Heart left ventricle (tissue), 16 donors: ENCODE measurements at regions not wholly inside any gene's neighbourhood (a gene's known extent, or its start where the extent isn't known, plus 50 kb on each side); places are given as distances from the start of the nearest gene placed in this dataset.
"Not testable (repeated sequence)": the region's sequence is repeated elsewhere in the genome, so short reads cannot be mapped to it uniquely, and the experiment has no call there.

ENCODE experiments used
- ATAC-seq, 4 donors: fragments of 200-7000 bp; cut with Tn5 transposase; one replicate each; pipeline ENCODE4 v1.9.1; 2020 to 2022; ENCODE audit warnings: moderate library complexity in 4 of 4, mild to moderate bottlenecking in 3 of 4, moderate number of reproducible peaks in 1 of 4
- DNase-seq, 5 donors: peaks; one replicate each; pipeline ENCODE4 v3.0.0-alpha.2; 2020
- H3K27ac ChIP-seq, 12 donors: fragments of 200-600 bp; sonication (generic) in 4 of 12; one replicate each; pipeline versions ENCODE4 v1.5.0 to v1.8.0; 2016 to 2022; ENCODE audit warnings: mild to moderate bottlenecking in 2 of 12
- H3K27me3 ChIP-seq, 9 donors: fragments of 200-600 bp; sonication (generic) in 2 of 9; one replicate each; pipeline versions ENCODE4 v1.5.1 to v1.8.0; 2016 to 2022; ENCODE audit warnings: mild to moderate bottlenecking in 3 of 9
- H3K36me3 ChIP-seq, 9 donors: fragments of 200-600 bp; sonication (generic) in 2 of 9; one replicate each; pipeline versions ENCODE4 v1.5.0 to v1.8.0; 2018 to 2022; ENCODE audit warnings: mild to moderate bottlenecking in 2 of 9
- H3K4me1 ChIP-seq, 12 donors: fragments of 200-600 bp; sonication (generic) in 4 of 12; one replicate each; pipeline versions ENCODE4 v1.5.0 to v1.8.0; 2016 to 2022; ENCODE audit warnings: mild to moderate bottlenecking in 3 of 12
- H3K4me3 ChIP-seq, 12 donors: fragments of 200-600 bp; sonication (generic) in 4 of 12; one replicate each; pipeline versions ENCODE4 v1.5.0 to v1.8.0; 2017 to 2022; ENCODE audit warnings: mild to moderate bottlenecking in 9 of 12, moderate library complexity in 4 of 12
- H3K9me3 ChIP-seq, 12 donors: fragments of 200-600 bp; sonication (generic) in 4 of 12; one replicate each; pipeline versions ENCODE4 v1.5.0 to v1.8.0; 2016 to 2022; ENCODE audit warnings: mild to moderate bottlenecking in 1 of 12
- CTCF ChIP-seq, 12 donors: fragments of 200-600 bp; sonication (generic) in 4 of 12; IDR thresholded peaks; one replicate each; pipeline versions ENCODE4 v1.5.0 to v1.8.0; 2018 to 2022; ENCODE audit warnings: antibody characterized with exemption in 12 of 12, mild to moderate bottlenecking in 5 of 12
- POLR2A ChIP-seq, 2 donors: fragments of 450-650 bp; IDR thresholded peaks; one replicate each; pipeline ENCODE4 v1.6.1; 2017; ENCODE audit warnings: antibody characterized with exemption in 2 of 2, mild to moderate bottlenecking in 2 of 2, moderate library complexity in 2 of 2
- WGBS, 4 donors: extraction: QIAGEN DNeasy Blood & Tissue Kit in 2 of 4; methylation state at CpG; one replicate each; pipeline versions ENCODE4 v1.1.5 to v1.1.7; 2013 to 2018; 5-methylcytosine and 5-hydroxymethylcytosine counted together
- intact Hi-C, 10 donors: fragments of 100-400 bp; cut with DNase I; formaldehyde crosslinking; loops; one replicate each; pipeline versions ENCODE4 v1.11.1 to v1.14.2; 2022
- donor health status: ischemic (EF 13 %, LVEDD 7.1; RV severe dilation, severe dysfunction).
- donor health status: healthy with polysubstance abuse.
- donor health status: DM: no; HTN: yes; CAD: no.
- donor health status: DM: no; HTN: no; CAD: no.
- donor health status: ischemic (EF 25% LVEDD 6.9; RV normal size, moderate dysfunction).
- donor health status: ischemic (EF 25% LVEDD 5.7; RV mildly dilated, moderate dysfunction).
- donor health status: healthy.
- donor health status: DM: yes; HTN: yes; CAD: no.
- donor health status: ischemic (EF 35%, LVEDD 5.7; RV mildly dilated, moderate dysfunction).
- donor health status: nonischemic (EF 11% LVEDD 7.7; RV severe dilation, severe dysfunction).
- donor health status: DM: yes; HTN: yes; CAD: no.
- donor health status: PGD.
- donor health status: ischemic (EF 29% LVEDD 5.4; RV normal size, mild dysfunction).
- donor health status: nonischemic (EF 23%, LVEDD 6.1; RV moderate dilation, normal function).

GRCh38 chr19:20315543-20315942, 148.5 kb downstream of the ZNF486 start:
- WGBS, 4 donors: 76 to 81% (median 80%) methylated on average over 6 of the region's 6 CpGs
- H3K4me3 ChIP-seq: no peak overlapping the region
- TF ChIP-seq CTCF (IDR thresholded peaks at IDR 0.05) (no peak), POLR2A (IDR thresholded peaks at IDR 0.05) (no peak)
- DNase-seq: no peak
- no peaks in the 10 kb centered on the region for H3K36me3 ChIP-seq
- no peak for ATAC-seq
- H3K27ac ChIP-seq: no peak overlapping the region
- intact Hi-C loops: no loop called here
- no peaks in the 10 kb centered on the region for H3K27me3 ChIP-seq
- no peaks in the 10 kb centered on the region for H3K9me3 ChIP-seq
- H3K4me1 ChIP-seq: no peaks in the 10 kb centered on the region

- WGBS, 4 donors: 78 to 84% (median 81%) methylated on average over 5 of the region's 5 CpGs
- no peak for TF ChIP-seq CTCF (IDR thresholded peaks at IDR 0.05)
- no peak for TF ChIP-seq POLR2A (IDR thresholded peaks at IDR 0.05)
- no peaks in the 10 kb centered on the region for H3K36me3 ChIP-seq
- intact Hi-C loops: no loop called here
- no peak overlapping the region for H3K27ac ChIP-seq
- H3K4me1 ChIP-seq: no peaks in the 10 kb centered on the region
- H3K27me3 ChIP-seq: no peaks in the 10 kb centered on the region
- ATAC-seq (no peak), DNase-seq (no peak)
- H3K9me3 ChIP-seq: peaks cover 0 to 5% (median 0%) of the 10 kb centered on the region in 12 donors
- no peak overlapping the region for H3K4me3 ChIP-seq
These were observed 146.9 kb downstream of the ZNF486 start for GRCh38 chr19:20313894-20314293.

- H3K36me3 ChIP-seq: no peaks in the 10 kb centered on the region
- DNase-seq: no peak
- no peak overlapping the region for H3K4me3 ChIP-seq
- no peaks in the 10 kb centered on the region for H3K4me1 ChIP-seq
- peaks cover 0 to 8% (median 0%) of the 10 kb centered on the region in 12 donors for H3K9me3 ChIP-seq
- TF ChIP-seq POLR2A (IDR thresholded peaks at IDR 0.05) (no peak), CTCF (IDR thresholded peaks at IDR 0.05) (no peak)
- H3K27ac ChIP-seq: no peak overlapping the region
- H3K27me3 ChIP-seq: no peaks in the 10 kb centered on the region
- ATAC-seq: no peak
- intact Hi-C loops: no loop called here
- WGBS, 4 donors: 48 to 71% (median 61%) methylated on average over 3 of the region's 3 CpGs
These were observed 140.1 kb downstream of the ZNF486 start for GRCh38 chr19:20307127-20307526.

GRCh38 chr19:20296314-20296713, 129.3 kb downstream of the ZNF486 start:
- H3K4me1 ChIP-seq, ATAC-seq, H3K9me3 ChIP-seq, DNase-seq, H3K36me3 ChIP-seq, H3K27me3 ChIP-seq, H3K4me3 ChIP-seq, intact Hi-C loops, H3K27ac ChIP-seq: not testable (repeated sequence)
- 91 to 96% (median 94%) methylated on average over 18 to 30 of the region's 30 CpGs for WGBS, 4 donors

- TF ChIP-seq CTCF (IDR thresholded peaks at IDR 0.05) (no peak), POLR2A (IDR thresholded peaks at IDR 0.05) (no peak)
- Histone ChIP-seq H3K4me3 (no peak overlapping the region), H3K9me3 (no peaks in the 10 kb centered on the region), H3K27me3 (no peaks in the 10 kb centered on the region), H3K4me1 (no peaks in the 10 kb centered on the region), H3K36me3 (no peaks in the 10 kb centered on the region), H3K27ac (no peak overlapping the region)
- ATAC-seq (no peak), DNase-seq (no peak)
- intact Hi-C loops: no loop called here
These were observed 127.2 kb downstream of the ZNF486 start for GRCh38 chr19:20294181-20294580.

- 69 to 82% (median 79%) methylated on average over 1 of the region's 1 CpG for WGBS, 4 donors
- H3K36me3 ChIP-seq, H3K9me3 ChIP-seq, H3K27ac ChIP-seq, DNase-seq, H3K4me3 ChIP-seq, H3K27me3 ChIP-seq, intact Hi-C loops, ATAC-seq, H3K4me1 ChIP-seq: not testable (repeated sequence)
These were observed 125.5 kb downstream of the ZNF486 start for GRCh38 chr19:20292520-20292919.
